HEK293 (cell line): ENCODE measurements at regions not wholly inside any gene's neighbourhood (a gene's known extent, or its start where the extent isn't known, plus 50 kb on each side); places are given as distances from the start of the nearest gene placed in this dataset.

Experiments used
- BCL11A ChIP-seq: fragments of 450-650 bp; formaldehyde crosslinking; IDR thresholded peaks from 2 replicates; pipeline ENCODE4 v1.5.1; 2016; ENCODE audit warnings: low read depth, missing biosample characterization, missing genetic modification characterization
- CTCF ChIP-seq: fragments of 450-650 bp; formaldehyde crosslinking; IDR thresholded peaks from 2 replicates; pipeline ENCODE4 v1.5.1; 2016; ENCODE audit warnings: missing biosample characterization, missing genetic modification characterization
- GLIS1 ChIP-seq: fragments of 450-650 bp; formaldehyde crosslinking; IDR thresholded peaks from 2 replicates; pipeline ENCODE4 v1.5.1; 2016; ENCODE audit warnings: missing biosample characterization, missing genetic modification characterization
- ZBTB7A ChIP-seq: fragments of 450-650 bp; formaldehyde crosslinking; IDR thresholded peaks from 2 replicates; pipeline ENCODE4 v1.5.1; 2016; ENCODE audit warnings: low read depth, missing biosample characterization, missing genetic modification characterization
- ZEB2 ChIP-seq: fragments of 450-650 bp; formaldehyde crosslinking; IDR thresholded peaks from 2 replicates; pipeline ENCODE4 v1.5.1; 2016; ENCODE audit warnings: missing biosample characterization, missing genetic modification characterization
- ZSCAN16 ChIP-seq: fragments of 450-650 bp; formaldehyde crosslinking; IDR thresholded peaks from 2 replicates; pipeline ENCODE4 v1.5.1; 2016; ENCODE audit warnings: missing biosample characterization, missing genetic modification characterization

GRCh38 chr9:8235489-8235888 lies 435.9 kb upstream of the DMAC1 start:
- TF ChIP-seq CTCF (no peak), GLIS1 (tag by site-specific recombination) (no peak), BCL11A (no peak), ZSCAN16 (no peak), ZBTB7A (tag by site-specific recombination) (no peak), ZEB2 (no peak)
